Kidney epithelial cell (primary cell): ENCODE measurements at regions not wholly inside any gene's neighbourhood (a gene's known extent, or its start where the extent isn't known, plus 50 kb on each side); places are given as distances from the start of the nearest gene placed in this dataset.

Experiments used
- DNase-seq: peaks from one replicate; pipeline ENCODE4 v3.0.0-alpha.2; 2010; ENCODE audit warnings: low read depth
- H3K27me3 ChIP-seq: 2 replicates; pipeline ENCODE4 v1.6.0; 2011; ENCODE audit warnings: low read length; ENCODE audit not compliant: control insufficient read depth, insufficient read depth
- H3K36me3 ChIP-seq: 2 replicates; pipeline ENCODE4 v1.5.1; 2011; ENCODE audit warnings: low read length; ENCODE audit not compliant: control insufficient read depth, insufficient read depth
- H3K4me3 ChIP-seq: 2 replicates; pipeline ENCODE4 v1.5.1; 2011; ENCODE audit warnings: low read depth, mild to moderate bottlenecking, control low read depth, low read length
- CTCF ChIP-seq: IDR thresholded peaks from 2 replicates; pipeline ENCODE4 v1.5.1; 2011; ENCODE audit warnings: mild to moderate bottlenecking, moderate library complexity, low read length, control low read depth, inconsistent platforms; ENCODE audit not compliant: insufficient read depth, poor library complexity, severe bottlenecking

- DNase-seq: no peak
- no peaks in the 10 kb centered on the region for H3K36me3 ChIP-seq
- no peak overlapping the region for H3K4me3 ChIP-seq
- no peaks in the 10 kb centered on the region for H3K27me3 ChIP-seq
- TF ChIP-seq CTCF: no peak
Observed at GRCh38 chr2:105581555-105581944, 163.2 kb upstream of the NCK2 start.

- TF ChIP-seq CTCF: no peak
- no peak for DNase-seq
- H3K4me3 ChIP-seq: no peak overlapping the region
Observed at GRCh38 chr2:105580870-105581554, 163.7 kb upstream of the NCK2 start.

GRCh38 chr2:105580216-105580615 lies 164.5 kb upstream of the NCK2 start:
- no peak for TF ChIP-seq CTCF
- Histone ChIP-seq H3K36me3 (no peaks in the 10 kb centered on the region), H3K27me3 (peaks cover 2% of the 10 kb centered on the region), H3K4me3 (no peak overlapping the region)
- DNase-seq: no peak

More at GRCh38 chr2:105580870-105581554, 163.7 kb upstream of the NCK2 start:
- Histone ChIP-seq H3K27me3 (no peaks in the 10 kb centered on the region), H3K36me3 (no peaks in the 10 kb centered on the region)

DNA sequence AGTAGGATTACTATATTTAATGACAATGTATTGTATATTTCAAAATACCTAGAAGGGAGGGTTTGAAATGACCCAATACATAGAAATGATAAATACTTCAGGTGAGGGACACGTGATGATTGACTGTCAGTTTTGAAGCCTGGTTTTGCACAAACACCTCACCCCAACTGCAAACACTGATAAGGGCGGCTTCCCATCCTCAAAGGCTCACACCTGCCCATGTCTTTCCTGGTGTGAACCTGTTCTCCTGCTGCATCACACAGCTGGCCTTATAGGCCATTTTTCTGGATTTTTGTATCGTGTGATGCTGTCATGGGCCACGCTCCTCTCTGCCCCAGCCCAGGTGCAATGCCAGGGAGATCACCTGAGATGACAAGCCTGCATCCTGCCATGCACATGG lies 166.5 kb upstream of the NCK2 start:
- Histone ChIP-seq H3K36me3 (no peaks in the 10 kb centered on the region), H3K4me3 (no peak overlapping the region), H3K27me3 (peaks cover 4% of the 10 kb centered on the region)
- no peak for DNase-seq
- no peak for TF ChIP-seq CTCF

- Histone ChIP-seq H3K36me3 (no peaks in the 10 kb centered on the region), H3K4me3 (no peak overlapping the region), H3K27me3 (peaks cover 4% of the 10 kb centered on the region)
- no peak for DNase-seq
- no peak for TF ChIP-seq CTCF
Observed at GRCh38 chr2:105577762-105578161, 166.9 kb upstream of the NCK2 start.

GRCh38 chr2:105576440-105577241 lies 168.1 kb upstream of the NCK2 start:
- Histone ChIP-seq H3K4me3 (no peak overlapping the region), H3K27me3 (peaks cover 4% of the 10 kb centered on the region), H3K36me3 (no peaks in the 10 kb centered on the region)
- peak; percentile 56 for DNase-seq
- TF ChIP-seq CTCF: peak; percentile 49
